ENCODE measurements at regions not wholly inside any gene's neighbourhood (a gene's known extent, or its start where the extent isn't known, plus 50 kb on each side); places are given as distances from the start of the nearest gene placed in this dataset.

- H3K9me3 ChIP-seq = no peaks in the 10 kb centered on the region
- ChIA-PET CTCF (no interaction called here), POLR2A (no interaction called here)
- no peaks in the 10 kb centered on the region for H3K27me3 ChIP-seq (replicated peaks in 1 of 2; ENCODE audit: control insufficient read depth in 2 of 2, extremely low read depth in 1 of 2, insufficient read depth in 2 of 2, low read length in 1 of 2)
- ATAC-seq (replicated peaks in 1 of 4) (no peak), DNase-seq (no peak)
- WGBS (ENCODE audit: insufficient coverage) = no CpG with 5 or more reads among the region's 3 CpGs
- H3K4me3 ChIP-seq (ENCODE audit: control insufficient read depth in 1 of 2, extremely low read depth in 1 of 2, low read length in 1 of 2) = no peak overlapping the region
- no peaks in the 10 kb centered on the region for H3K4me1 ChIP-seq (ENCODE audit: control insufficient read depth in 1 of 2, extremely low read depth in 1 of 2, insufficient read depth in 2 of 2, low read length in 2 of 2)
- H3K4me1 Mint-ChIP-seq = no peaks in the 10 kb centered on the region
- no peaks in the 10 kb centered on the region for H3K27me3 Mint-ChIP-seq
- H3K36me3 Mint-ChIP-seq = no peaks in the 10 kb centered on the region
- no peak overlapping the region for H3K27ac ChIP-seq (ENCODE audit: low read length)
- no peaks in the 10 kb centered on the region for H3K36me3 ChIP-seq (ENCODE audit: control insufficient read depth in 2 of 2, extremely low read depth in 1 of 2, insufficient read depth in 1 of 2, low read length in 1 of 2)
- no peak overlapping the region for H3K27ac Mint-ChIP-seq
- H3K4me3 Mint-ChIP-seq = no peak overlapping the region
- H3K9me3 Mint-ChIP-seq = peaks cover 0 to 11% (median 3%) of the 10 kb centered on the region in 3 donors
These were observed 609.8 kb downstream of the TLR4 start for GRCh38 chr9:118313965-118314364.

- WGBS (ENCODE audit: insufficient coverage) = no CpG with 5 or more reads among the region's 2 CpGs
- Mint-ChIP-seq H3K9me3 (peaks cover 0 to 11% (median 0%) of the 10 kb centered on the region in 3 donors), H3K36me3 (no peaks in the 10 kb centered on the region), H3K4me1 (no peaks in the 10 kb centered on the region), H3K4me3 (no peak overlapping the region), H3K27ac (no peak overlapping the region), H3K27me3 (no peaks in the 10 kb centered on the region)
- POLR2A ChIA-PET = no interaction called here
- Histone ChIP-seq H3K27ac (ENCODE audit: low read length) (no peak overlapping the region), H3K4me3 (ENCODE audit: control insufficient read depth in 1 of 2, extremely low read depth in 1 of 2, low read length in 1 of 2) (no peak overlapping the region), H3K4me1 (ENCODE audit: control insufficient read depth in 1 of 2, extremely low read depth in 1 of 2, insufficient read depth in 2 of 2, low read length in 2 of 2) (no peaks in the 10 kb centered on the region), H3K9me3 (no peaks in the 10 kb centered on the region), H3K27me3 (replicated peaks in 1 of 2; ENCODE audit: control insufficient read depth in 2 of 2, extremely low read depth in 1 of 2, insufficient read depth in 2 of 2, low read length in 1 of 2) (no peaks in the 10 kb centered on the region), H3K36me3 (ENCODE audit: control insufficient read depth in 2 of 2, extremely low read depth in 1 of 2, insufficient read depth in 1 of 2, low read length in 1 of 2) (no peaks in the 10 kb centered on the region)
- ATAC-seq (replicated peaks in 1 of 4) = no peak
- DNase-seq = no peak
- CTCF ChIA-PET = no interaction called here
These were observed 612.7 kb downstream of the TLR4 start for GRCh38 chr9:118316831-118317343.

- CTCF ChIA-PET = no interaction called here
- POLR2A ChIA-PET = no interaction called here
These were observed 614.7 kb downstream of the TLR4 start for GRCh38 chr9:118318770-118319431.

GRCh38 chr9:118321788-118322187 lies 617.6 kb downstream of the TLR4 start:
- DNase-seq (no peak), ATAC-seq (replicated peaks in 1 of 4) (no peak)
- no peak overlapping the region for H3K4me3 ChIP-seq (ENCODE audit: control insufficient read depth in 1 of 2, extremely low read depth in 1 of 2, low read length in 1 of 2)
- POLR2A ChIA-PET = no interaction called here
- CTCF ChIA-PET = no interaction called here
- Mint-ChIP-seq H3K27me3 (no peaks in the 10 kb centered on the region), H3K4me3 (no peak overlapping the region), H3K36me3 (no peaks in the 10 kb centered on the region), H3K9me3 (peaks cover 0 to 9% (median 4%) of the 10 kb centered on the region in 3 donors), H3K4me1 (no peaks in the 10 kb centered on the region), H3K27ac (no peak overlapping the region)
- no peaks in the 10 kb centered on the region for H3K9me3 ChIP-seq
- no CpG with 5 or more reads among the region's 1 CpG for WGBS (ENCODE audit: insufficient coverage)
- no peak overlapping the region for H3K27ac ChIP-seq (ENCODE audit: low read length)
- H3K27me3 ChIP-seq (replicated peaks in 1 of 2; ENCODE audit: control insufficient read depth in 2 of 2, extremely low read depth in 1 of 2, insufficient read depth in 2 of 2, low read length in 1 of 2) = no peaks in the 10 kb centered on the region
- no peaks in the 10 kb centered on the region for H3K4me1 ChIP-seq (ENCODE audit: control insufficient read depth in 1 of 2, extremely low read depth in 1 of 2, insufficient read depth in 2 of 2, low read length in 2 of 2)
- no peaks in the 10 kb centered on the region for H3K36me3 ChIP-seq (ENCODE audit: control insufficient read depth in 2 of 2, extremely low read depth in 1 of 2, insufficient read depth in 1 of 2, low read length in 1 of 2)

More at GRCh38 chr9:118318770-118319431, 614.7 kb downstream of the TLR4 start:
- Histone ChIP-seq H3K27ac (ENCODE audit: low read length) (no peak overlapping the region), H3K4me3 (ENCODE audit: control insufficient read depth in 1 of 2, extremely low read depth in 1 of 2, low read length in 1 of 2) (no peak overlapping the region), H3K36me3 (ENCODE audit: control insufficient read depth in 2 of 2, extremely low read depth in 1 of 2, insufficient read depth in 1 of 2, low read length in 1 of 2) (no peaks in the 10 kb centered on the region), H3K4me1 (ENCODE audit: control insufficient read depth in 1 of 2, extremely low read depth in 1 of 2, insufficient read depth in 2 of 2, low read length in 2 of 2) (no peaks in the 10 kb centered on the region), H3K9me3 (no peaks in the 10 kb centered on the region), H3K27me3 (replicated peaks in 1 of 2; ENCODE audit: control insufficient read depth in 2 of 2, extremely low read depth in 1 of 2, insufficient read depth in 2 of 2, low read length in 1 of 2) (no peaks in the 10 kb centered on the region)
- no peaks in the 10 kb centered on the region for H3K36me3 Mint-ChIP-seq
- DNase-seq (no peak), ATAC-seq (replicated peaks in 1 of 4) (no peak)
- peaks cover 0 to 6% (median 0%) of the 10 kb centered on the region in 3 donors for H3K9me3 Mint-ChIP-seq
- no peak overlapping the region for H3K4me3 Mint-ChIP-seq
- no CpG with 5 or more reads among the region's 1 CpG for WGBS (ENCODE audit: insufficient coverage)
- H3K27ac Mint-ChIP-seq = no peak overlapping the region
- no peaks in the 10 kb centered on the region for H3K4me1 Mint-ChIP-seq
- no peaks in the 10 kb centered on the region for H3K27me3 Mint-ChIP-seq

- Histone ChIP-seq H3K4me3 (ENCODE audit: control insufficient read depth in 1 of 2, extremely low read depth in 1 of 2, low read length in 1 of 2) (no peak overlapping the region), H3K27me3 (replicated peaks in 1 of 2; ENCODE audit: control insufficient read depth in 2 of 2, extremely low read depth in 1 of 2, insufficient read depth in 2 of 2, low read length in 1 of 2) (no peaks in the 10 kb centered on the region), H3K4me1 (ENCODE audit: control insufficient read depth in 1 of 2, extremely low read depth in 1 of 2, insufficient read depth in 2 of 2, low read length in 2 of 2) (no peaks in the 10 kb centered on the region), H3K9me3 (no peaks in the 10 kb centered on the region), H3K27ac (ENCODE audit: low read length) (no peak overlapping the region), H3K36me3 (ENCODE audit: control insufficient read depth in 2 of 2, extremely low read depth in 1 of 2, insufficient read depth in 1 of 2, low read length in 1 of 2) (no peaks in the 10 kb centered on the region)
- no peaks in the 10 kb centered on the region for H3K36me3 Mint-ChIP-seq
- CTCF ChIA-PET = interaction anchor here in 1 of 2 donors (0.7 kb wide), 1 partner anchor 1036 kb away, joined by 3 read pairs; no protein-coding TSS in a partner anchor
- peaks cover 0 to 4% (median 3%) of the 10 kb centered on the region in 3 donors for H3K9me3 Mint-ChIP-seq
- no CpG with 5 or more reads among the region's 2 CpGs for WGBS (ENCODE audit: insufficient coverage)
- no peaks in the 10 kb centered on the region for H3K4me1 Mint-ChIP-seq
- no peaks in the 10 kb centered on the region for H3K27me3 Mint-ChIP-seq
- H3K27ac Mint-ChIP-seq = no peak overlapping the region
- POLR2A ChIA-PET = no interaction called here
- ATAC-seq (replicated peaks in 1 of 4) = no peak
- no peak overlapping the region for H3K4me3 Mint-ChIP-seq
- DNase-seq = no peak
These were observed 620.5 kb downstream of the TLR4 start for GRCh38 chr9:118324706-118325105.

GRCh38 chr9:118325757-118326156 lies 621.6 kb downstream of the TLR4 start:
- Mint-ChIP-seq H3K9me3 (peaks cover 0 to 8% (median 4%) of the 10 kb centered on the region in 3 donors), H3K4me1 (no peaks in the 10 kb centered on the region), H3K27me3 (no peaks in the 10 kb centered on the region), H3K27ac (no peak overlapping the region), H3K36me3 (no peaks in the 10 kb centered on the region), H3K4me3 (no peak overlapping the region)
- no peaks in the 10 kb centered on the region for H3K9me3 ChIP-seq
- no peak for ATAC-seq (replicated peaks in 1 of 4)
- H3K4me3 ChIP-seq (ENCODE audit: control insufficient read depth in 1 of 2, extremely low read depth in 1 of 2, low read length in 1 of 2) = no peak overlapping the region
- no peaks in the 10 kb centered on the region for H3K27me3 ChIP-seq (replicated peaks in 1 of 2; ENCODE audit: control insufficient read depth in 2 of 2, extremely low read depth in 1 of 2, insufficient read depth in 2 of 2, low read length in 1 of 2)
- DNase-seq = no peak
- no CpG with 5 or more reads among the region's 2 CpGs for WGBS (ENCODE audit: insufficient coverage)
- ChIA-PET CTCF (no interaction called here), POLR2A (no interaction called here)
- H3K36me3 ChIP-seq (ENCODE audit: control insufficient read depth in 2 of 2, extremely low read depth in 1 of 2, insufficient read depth in 1 of 2, low read length in 1 of 2) = no peaks in the 10 kb centered on the region
- H3K27ac ChIP-seq (ENCODE audit: low read length) = no peak overlapping the region
- no peaks in the 10 kb centered on the region for H3K4me1 ChIP-seq (ENCODE audit: control insufficient read depth in 1 of 2, extremely low read depth in 1 of 2, insufficient read depth in 2 of 2, low read length in 2 of 2)

Measured in T-cell (primary cell).